GM23338 (cell line): ENCODE measurements at regions not wholly inside any gene's neighbourhood (a gene's known extent, or its start where the extent isn't known, plus 50 kb on each side); places are given as distances from the start of the nearest gene placed in this dataset.

Source experiments
- ATAC-seq: fragments of 200-7000 bp; cut with Tn5 transposase; 3 replicates; pipeline ENCODE4 v1.9.1; 2020
- DNase-seq: peaks from one replicate; pipeline ENCODE4 v3.0.0-alpha.2; 2015; ENCODE audit warnings: low spot score
- H2AFZ ChIP-seq: fragments of 200-600 bp; sonication (generic); 2 replicates; pipeline ENCODE4 v1.8.0; 2016; ENCODE audit warnings: antibody characterized with exemption, mild to moderate bottlenecking, moderate library complexity
- H3F3A ChIP-seq: fragments of 200-600 bp; sonication (generic); replicated peaks from 2 replicates; pipeline ENCODE4 v1.8.0; 2017; ENCODE audit warnings: antibody characterized with exemption, mixed run types, low read depth
- H3K27ac ChIP-seq: fragments of 200-600 bp; sonication (generic); 2 replicates; pipeline ENCODE4 v1.6.1; 2016; ENCODE audit warnings: low read depth
- H3K27me3 ChIP-seq: fragments of 200-600 bp; sonication (generic); 2 replicates; pipeline ENCODE4 v1.8.0; 2016; ENCODE audit warnings: mild to moderate bottlenecking, mixed run types, moderate library complexity; ENCODE audit not compliant: insufficient read depth
- H3K36me3 ChIP-seq: fragments of 200-600 bp; sonication (generic); 2 replicates; pipeline ENCODE4 v1.8.0; 2016; ENCODE audit warnings: mild to moderate bottlenecking; ENCODE audit not compliant: insufficient read depth
- H3K4me1 ChIP-seq: fragments of 200-600 bp; sonication (generic); 2 replicates; pipeline ENCODE4 v1.8.0; 2016; ENCODE audit warnings: mild to moderate bottlenecking, moderate library complexity; ENCODE audit not compliant: insufficient read depth
- H3K4me2 ChIP-seq: fragments of 200-600 bp; sonication (generic); 2 replicates; pipeline ENCODE4 v1.7.1; 2017; ENCODE audit warnings: mixed run types
- H3K4me3 ChIP-seq: fragments of 200-600 bp; sonication (generic); 2 replicates; pipeline ENCODE4 v1.6.1; 2016; ENCODE audit warnings: mixed run types
- H3K79me2 ChIP-seq: fragments of 200-600 bp; sonication (generic); replicated peaks from 2 replicates; pipeline ENCODE4 v1.8.0; 2017; ENCODE audit warnings: mild to moderate bottlenecking; ENCODE audit not compliant: insufficient read depth
- H3K9me2 ChIP-seq: fragments of 200-600 bp; sonication (generic); 2 replicates; pipeline ENCODE4 v1.8.0; 2017; ENCODE audit not compliant: insufficient read depth
- H4K20me1 ChIP-seq: fragments of 200-600 bp; sonication (generic); replicated peaks from 2 replicates; pipeline ENCODE4 v1.8.0; 2017; ENCODE audit warnings: mild to moderate bottlenecking; ENCODE audit not compliant: insufficient read depth
- H3K27ac Mint-ChIP-seq: 2 replicates; pipeline ENCODE4 v1.8.0; 2020; ENCODE audit warnings: inconsistent platforms, mild to moderate bottlenecking, moderate library complexity, mixed read lengths
- H3K27me3 Mint-ChIP-seq: 3 replicates; pipeline ENCODE4 v1.8.0; 2022; ENCODE audit warnings: low read depth, mild to moderate bottlenecking, moderate library complexity, mixed read lengths, inconsistent platforms; ENCODE audit not compliant: insufficient read depth, poor library complexity
- H3K36me3 Mint-ChIP-seq: 3 replicates; pipeline ENCODE4 v1.8.0; 2021; ENCODE audit warnings: low read depth, mild to moderate bottlenecking, inconsistent platforms, moderate library complexity, mixed read lengths
- H3K4me1 Mint-ChIP-seq: 3 replicates; pipeline ENCODE4 v1.8.0; 2020; ENCODE audit warnings: mild to moderate bottlenecking, inconsistent platforms, mixed read lengths
- H3K4me3 Mint-ChIP-seq: 3 replicates; pipeline ENCODE4 v1.8.0; 2021; ENCODE audit warnings: moderate library complexity, mild to moderate bottlenecking, inconsistent platforms, mixed read lengths
- H3K9me3 Mint-ChIP-seq: 3 replicates; pipeline ENCODE4 v1.8.0; 2020; ENCODE audit warnings: moderate library complexity, mild to moderate bottlenecking, inconsistent platforms, mixed read lengths
- CREB1 ChIP-seq: fragments of 250-450 bp; sonication (Bioruptor Pico); IDR thresholded peaks from 2 replicates; pipeline ENCODE4 v1.5.0; 2020; ENCODE audit warnings: low read depth, mild to moderate bottlenecking, moderate library complexity
- CTCF ChIP-seq, 2 experiments: fragments of 200-600 bp in 1 of 2; sonication (generic) in 1 of 2; conservative IDR thresholded peaks; 2 replicates each; pipeline versions ENCODE4 v1.5.1 to v1.6.1; 2016 to 2017; ENCODE audit warnings: antibody characterized with exemption in 2 of 2, low read depth in 2 of 2, mild to moderate bottlenecking in 2 of 2, moderate library complexity in 1 of 2
- EZH2 ChIP-seq: fragments of 200-600 bp; sonication (generic); IDR thresholded peaks from one replicate; pipeline ENCODE4 v1.8.0; 2017; ENCODE audit warnings: antibody characterized with exemption, mild to moderate bottlenecking, low read depth; ENCODE audit not compliant: unreplicated experiment
- EZH2phosphoT487 ChIP-seq: fragments of 200-600 bp; sonication (generic); IDR thresholded peaks from one replicate; pipeline ENCODE4 v1.8.1; 2018; ENCODE audit warnings: antibody characterized with exemption; ENCODE audit not compliant: unreplicated experiment
- JUNB ChIP-seq: IDR thresholded peaks from one replicate; pipeline ENCODE4 v1.6.1; 2016; ENCODE audit warnings: antibody characterized with exemption; ENCODE audit not compliant: unreplicated experiment
- NANOG ChIP-seq: IDR thresholded peaks from 2 replicates; pipeline ENCODE4 v1.6.1; 2016; ENCODE audit warnings: antibody characterized with exemption, borderline replicate concordance
- POLR2AphosphoS5 ChIP-seq: IDR thresholded peaks from 2 replicates; pipeline ENCODE4 v1.6.1; 2016; ENCODE audit warnings: antibody characterized with exemption, low read depth
- STAT1 ChIP-seq: IDR thresholded peaks from one replicate; pipeline ENCODE4 v1.6.1; 2016; ENCODE audit warnings: antibody characterized with exemption; ENCODE audit not compliant: unreplicated experiment
- ZNF114 ChIP-seq: fragments of 250-450 bp; sonication (Bioruptor Pico); IDR thresholded peaks from 2 replicates; pipeline ENCODE4 v1.5.0; 2020; ENCODE audit warnings: mild to moderate bottlenecking, moderate library complexity
- ZNF462 ChIP-seq: fragments of 250-450 bp; sonication (Bioruptor Pico); IDR thresholded peaks from 2 replicates; pipeline ENCODE4 v1.5.0; 2020; ENCODE audit warnings: mild to moderate bottlenecking, moderate library complexity

GRCh38 chr9:21535396-21535795 is 53.3 kb upstream of the IFNE start:
- no peak overlapping the region for H2AFZ ChIP-seq
- H4K20me1 ChIP-seq, result no peaks in the 10 kb centered on the region
- H3K4me3 ChIP-seq, result no peak overlapping the region
- H3K27ac Mint-ChIP-seq, result no peak overlapping the region
- no peak overlapping the region for H3K4me3 Mint-ChIP-seq
- DNase-seq (no peak), ATAC-seq (no peak)
- H3K27ac ChIP-seq, result no peak overlapping the region
- H3K4me1 ChIP-seq, result peaks cover 22% of the 10 kb centered on the region
- H3K36me3 Mint-ChIP-seq, result no peaks in the 10 kb centered on the region
- peaks cover 21% of the 10 kb centered on the region for H3K4me1 Mint-ChIP-seq
- no peaks in the 10 kb centered on the region for H3F3A ChIP-seq
- peaks cover 2% of the 10 kb centered on the region; the same call in 1 of the 3 replicates for H3K9me3 Mint-ChIP-seq
- H3K4me2 ChIP-seq, result no peak overlapping the region
- H3K79me2 ChIP-seq, result peaks cover 44% of the 10 kb centered on the region
- peaks cover 4% of the 10 kb centered on the region; the same call in 1 of the 2 replicates for H3K9me2 ChIP-seq
- TF ChIP-seq EZH2phosphoT487, result no peak
- H3K36me3 ChIP-seq, result no peaks in the 10 kb centered on the region
- peaks cover 4% of the 10 kb centered on the region for H3K27me3 Mint-ChIP-seq
- no peaks in the 10 kb centered on the region for H3K27me3 ChIP-seq

- ATAC-seq (no peak), DNase-seq (no peak)
- H3K27ac Mint-ChIP-seq, result peak overlapping the region; percentile 85
- no peak overlapping the region for H2AFZ ChIP-seq
- H3K36me3 ChIP-seq, result peaks cover 4% of the 10 kb centered on the region; the same call in 1 of the 2 replicates
- H3K4me3 Mint-ChIP-seq, result no peak overlapping the region
- H3K4me1 Mint-ChIP-seq, result peaks cover 13% of the 10 kb centered on the region
- peak overlapping the region; percentile 50; the same call in 1 of the 2 replicates for H3K27ac ChIP-seq
- H3K4me2 ChIP-seq, result peak overlapping the region; percentile 10; the same call in 1 of the 2 replicates
- no peak for TF ChIP-seq CREB1 (CRISPR knock-in tag)
- no peak for TF ChIP-seq EZH2
- no peak for TF ChIP-seq CTCF (conservative IDR thresholded peaks at IDR 0.05; ENCODE audit: low read depth in 2 of 2)
- no peak for TF ChIP-seq STAT1
- TF ChIP-seq ZNF462 (CRISPR knock-in tag), result no peak
- no peak for TF ChIP-seq POLR2AphosphoS5
- no peak for TF ChIP-seq EZH2phosphoT487
- no peak for TF ChIP-seq NANOG
- TF ChIP-seq ZNF114, result no peak
- no peak for TF ChIP-seq JUNB
- no peaks in the 10 kb centered on the region for H3K27me3 Mint-ChIP-seq
- no peaks in the 10 kb centered on the region for H3F3A ChIP-seq
- H3K4me1 ChIP-seq, result peaks cover 5% of the 10 kb centered on the region; the same call in 1 of the 2 replicates
- no peaks in the 10 kb centered on the region for H3K27me3 ChIP-seq
- no peaks in the 10 kb centered on the region for H4K20me1 ChIP-seq
- H3K4me3 ChIP-seq, result no peak overlapping the region
- peaks cover 20% of the 10 kb centered on the region for H3K9me3 Mint-ChIP-seq
- peaks cover 50% of the 10 kb centered on the region for H3K79me2 ChIP-seq
- peaks cover 17% of the 10 kb centered on the region for H3K36me3 Mint-ChIP-seq
- no peaks in the 10 kb centered on the region for H3K9me2 ChIP-seq
These were observed 60.7 kb upstream of the IFNE start for GRCh38 chr9:21542787-21543186.
